ENCODE measurements at regions not wholly inside any gene's neighbourhood (a gene's known extent, or its start where the extent isn't known, plus 50 kb on each side); places are given as distances from the start of the nearest gene placed in this dataset.

DNA sequence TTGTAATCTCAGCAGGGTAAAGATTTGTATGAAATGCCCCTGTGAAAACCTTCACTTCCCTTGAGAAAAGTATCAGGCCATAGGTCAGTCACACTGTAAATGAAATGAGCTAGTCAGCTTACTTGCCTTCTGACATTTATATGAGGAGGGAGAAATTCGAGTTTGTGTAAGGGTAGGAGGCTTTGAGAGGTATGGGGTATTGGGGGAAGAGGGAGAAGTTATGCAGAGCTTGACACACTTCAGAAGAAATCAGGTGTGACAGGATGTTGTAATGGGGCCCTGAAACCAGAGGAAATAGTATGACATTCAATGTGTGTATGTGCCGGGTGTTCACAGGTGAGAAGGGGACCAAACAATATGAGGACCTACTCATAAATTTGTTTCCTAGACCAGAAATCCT lies 64.2 kb upstream of the CCN6 start:
- TF ChIP-seq SUZ12 (IDR thresholded peaks at IDR 0.05; ENCODE audit: extremely low read depth, insufficient read depth, insufficient read length) (no peak), ZNF274 (IDR thresholded peaks at IDR 0.05; ENCODE audit: low read depth, low read length) (no peak)
